OCI-LY3 (cell line): ENCODE measurements at regions not wholly inside any gene's neighbourhood (a gene's known extent, or its start where the extent isn't known, plus 50 kb on each side); places are given as distances from the start of the nearest gene placed in this dataset.

Experiments used
- H2AFZ ChIP-seq: fragments of 200-600, 300-600 bp; shearing (Covaris generic); 2 replicates; pipeline ENCODE4 v1.6.0; 2014; ENCODE audit warnings: antibody characterized with exemption, low read depth, low read length
- H3K27ac ChIP-seq: fragments of 200-600, 300-600 bp; sonication (generic); 2 replicates; pipeline ENCODE4 v1.5.1; 2014; ENCODE audit warnings: mild to moderate bottlenecking, low read length, moderate library complexity, mixed read lengths
- H3K27me3 ChIP-seq: fragments of 200-600, 300-600 bp; sonication (generic); 2 replicates; pipeline ENCODE4 v1.6.1; 2014; ENCODE audit warnings: low read depth, low read length, mixed read lengths
- H3K36me3 ChIP-seq: fragments of 200-600, 300-600 bp; sonication (generic); replicated peaks from 2 replicates; pipeline ENCODE3; 2014; ENCODE audit warnings: low read depth, low read length, mixed read lengths
- H3K4me1 ChIP-seq: fragments of 300-600, 200-600 bp; sonication (generic); 2 replicates; pipeline ENCODE4 v1.6.1; 2014; ENCODE audit warnings: low read length, mixed read lengths
- H3K4me2 ChIP-seq: fragments of 200-600, 300-600 bp; sonication (generic); 2 replicates; pipeline ENCODE4 v1.6.1; 2014; ENCODE audit warnings: low read length, mixed read lengths
- H3K4me3 ChIP-seq: fragments of 300-600, 200-600 bp; sonication (generic); 2 replicates; pipeline ENCODE4 v1.5.1; 2014; ENCODE audit warnings: antibody characterized with exemption, mild to moderate bottlenecking, low read length, moderate library complexity
- H3K79me2 ChIP-seq: fragments of 300-600, 200-600 bp; shearing (Covaris generic); 2 replicates; pipeline ENCODE4 v1.6.1; 2014; ENCODE audit warnings: mild to moderate bottlenecking, low read length, mixed read lengths
- H3K9ac ChIP-seq: fragments of 300-600, 200-600 bp; shearing (Covaris generic); 2 replicates; pipeline ENCODE4 v1.6.0; 2014; ENCODE audit warnings: mild to moderate bottlenecking, low read length, moderate library complexity
- H3K9me3 ChIP-seq: fragments of 200-600, 300-600 bp; shearing (Covaris generic); 2 replicates; pipeline ENCODE4 v1.6.1; 2014; ENCODE audit warnings: low read length, mixed read lengths; ENCODE audit not compliant: insufficient read depth
- H4K20me1 ChIP-seq: fragments of 200-600, 300-600 bp; sonication (generic); 2 replicates; pipeline ENCODE4 v1.6.1; 2016; ENCODE audit warnings: low read length, mixed read lengths; ENCODE audit not compliant: insufficient read depth
- EZH2phosphoT487 ChIP-seq: fragments of 200-600 bp; shearing (Covaris generic); IDR thresholded peaks from 2 replicates; pipeline ENCODE4 v1.6.1; 2018; ENCODE audit warnings: antibody characterized with exemption, mixed run types, low read depth
- TF ChIP-seq, protein P1 (sequence below): fragments of 200-600, 300-600 bp; sonication (generic); IDR thresholded peaks from 2 replicates; pipeline ENCODE4 v1.5.1; 2014; ENCODE audit warnings: antibody characterized with exemption, low read length, low read depth

- H3K27me3 ChIP-seq, result peaks cover 12% of the 10 kb centered on the region; the same call in 1 of the 2 replicates
- H3K4me1 ChIP-seq, result peaks cover 29% of the 10 kb centered on the region
- H3K9ac ChIP-seq, result no peak overlapping the region
- no peaks in the 10 kb centered on the region for H3K9me3 ChIP-seq
- no peak for TF ChIP-seq EZH2phosphoT487
- TF ChIP-seq, protein P1, sequence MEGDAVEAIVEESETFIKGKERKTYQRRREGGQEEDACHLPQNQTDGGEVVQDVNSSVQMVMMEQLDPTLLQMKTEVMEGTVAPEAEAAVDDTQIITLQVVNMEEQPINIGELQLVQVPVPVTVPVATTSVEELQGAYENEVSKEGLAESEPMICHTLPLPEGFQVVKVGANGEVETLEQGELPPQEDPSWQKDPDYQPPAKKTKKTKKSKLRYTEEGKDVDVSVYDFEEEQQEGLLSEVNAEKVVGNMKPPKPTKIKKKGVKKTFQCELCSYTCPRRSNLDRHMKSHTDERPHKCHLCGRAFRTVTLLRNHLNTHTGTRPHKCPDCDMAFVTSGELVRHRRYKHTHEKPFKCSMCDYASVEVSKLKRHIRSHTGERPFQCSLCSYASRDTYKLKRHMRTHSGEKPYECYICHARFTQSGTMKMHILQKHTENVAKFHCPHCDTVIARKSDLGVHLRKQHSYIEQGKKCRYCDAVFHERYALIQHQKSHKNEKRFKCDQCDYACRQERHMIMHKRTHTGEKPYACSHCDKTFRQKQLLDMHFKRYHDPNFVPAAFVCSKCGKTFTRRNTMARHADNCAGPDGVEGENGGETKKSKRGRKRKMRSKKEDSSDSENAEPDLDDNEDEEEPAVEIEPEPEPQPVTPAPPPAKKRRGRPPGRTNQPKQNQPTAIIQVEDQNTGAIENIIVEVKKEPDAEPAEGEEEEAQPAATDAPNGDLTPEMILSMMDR, result no peak
- H3K4me2 ChIP-seq, result no peak overlapping the region
- H3K79me2 ChIP-seq, result no peaks in the 10 kb centered on the region
- H3K4me3 ChIP-seq, result no peak overlapping the region
- no peak overlapping the region for H3K27ac ChIP-seq
- H2AFZ ChIP-seq, result no peak overlapping the region
- no peaks in the 10 kb centered on the region for H4K20me1 ChIP-seq
- H3K36me3 ChIP-seq, result no peaks in the 10 kb centered on the region
Observed at GRCh38 chr5:68436686-68437520, 221.3 kb downstream of the PIK3R1 start.

DNA sequence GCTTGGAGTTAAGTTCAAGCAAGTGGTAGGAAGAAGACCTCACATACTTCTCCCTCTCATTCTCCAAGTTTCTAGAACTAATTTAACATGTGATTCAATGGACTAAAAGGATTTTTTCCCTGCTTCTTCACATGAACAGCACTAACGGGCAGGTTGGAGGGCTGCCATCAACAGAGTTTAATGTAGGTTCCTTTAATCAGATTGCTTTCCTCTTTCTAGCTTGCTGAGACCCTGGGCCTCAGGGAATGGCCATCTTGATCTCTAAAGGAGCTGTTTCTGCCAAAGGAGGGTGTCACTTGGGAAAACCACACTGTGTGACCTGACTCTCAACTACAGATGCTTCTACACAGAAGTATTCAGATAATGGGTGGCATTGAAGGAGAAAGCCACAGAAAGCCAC is 223.3 kb downstream of the PIK3R1 start:
- Histone ChIP-seq H3K4me2 (no peak overlapping the region), H3K27ac (no peak overlapping the region), H3K27me3 (peaks cover 5% of the 10 kb centered on the region; the same call in 1 of the 2 replicates), H3K4me1 (peaks cover 25% of the 10 kb centered on the region), H3K9ac (no peak overlapping the region), H3K4me3 (no peak overlapping the region), H3K36me3 (no peaks in the 10 kb centered on the region), H2AFZ (no peak overlapping the region), H3K9me3 (no peaks in the 10 kb centered on the region), H4K20me1 (no peaks in the 10 kb centered on the region), H3K79me2 (no peaks in the 10 kb centered on the region)
- TF ChIP-seq, protein P1, result no peak
- TF ChIP-seq EZH2phosphoT487, result no peak

GRCh38 chr5:68440245-68440644 is 224.7 kb downstream of the PIK3R1 start:
- Histone ChIP-seq H3K4me3 (no peak overlapping the region), H3K4me2 (no peak overlapping the region), H2AFZ (no peak overlapping the region), H3K79me2 (no peaks in the 10 kb centered on the region), H3K27me3 (peaks cover 10% of the 10 kb centered on the region; the same call in 1 of the 2 replicates), H3K36me3 (no peaks in the 10 kb centered on the region), H3K9me3 (no peaks in the 10 kb centered on the region), H4K20me1 (no peaks in the 10 kb centered on the region), H3K4me1 (peaks cover 11% of the 10 kb centered on the region), H3K27ac (no peak overlapping the region), H3K9ac (no peak overlapping the region)
- no peak for TF ChIP-seq EZH2phosphoT487
- TF ChIP-seq, protein P1, result no peak

DNA sequence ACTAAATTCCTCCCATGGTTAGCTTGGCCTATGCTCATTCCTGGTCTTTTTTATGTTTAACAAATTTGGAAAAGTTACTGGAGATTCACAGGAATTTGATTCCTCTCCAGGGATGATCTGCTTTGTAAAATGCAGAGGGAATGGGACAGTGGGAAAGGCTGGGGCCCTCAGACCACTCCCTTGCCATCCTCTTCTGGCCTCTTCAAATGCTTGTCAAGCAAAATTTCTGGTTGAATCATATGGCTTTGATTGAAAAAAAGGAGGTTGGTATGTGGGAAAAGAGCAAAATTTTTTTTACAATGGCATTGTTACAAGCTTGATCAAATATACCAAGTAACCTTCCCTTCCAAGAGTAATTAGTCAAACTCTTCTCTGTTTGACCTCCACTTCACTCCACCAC is 225.1 kb downstream of the PIK3R1 start:
- Histone ChIP-seq H3K9ac (no peak overlapping the region), H3K27me3 (peaks cover 10% of the 10 kb centered on the region; the same call in 1 of the 2 replicates), H3K36me3 (no peaks in the 10 kb centered on the region), H4K20me1 (no peaks in the 10 kb centered on the region), H3K79me2 (no peaks in the 10 kb centered on the region), H3K4me3 (no peak overlapping the region), H3K4me1 (peaks cover 7% of the 10 kb centered on the region), H3K9me3 (no peaks in the 10 kb centered on the region), H3K4me2 (no peak overlapping the region), H3K27ac (no peak overlapping the region), H2AFZ (no peak overlapping the region)
- TF ChIP-seq EZH2phosphoT487, result no peak
- TF ChIP-seq, protein P1, result no peak
